ACHN (cell line): ENCODE measurements at regions not wholly inside any gene's neighbourhood (a gene's known extent, or its start where the extent isn't known, plus 50 kb on each side); places are given as distances from the start of the nearest gene placed in this dataset.

ENCODE experiments used
- DNase-seq: peaks from one replicate; pipeline ENCODE4 v3.0.0-alpha.2; 2015
- in situ Hi-C: cut with HindIII; loops from 2 replicates; pipeline ENCODE4 v1.10.0; 2017; ENCODE audit warnings: low sequenced_read_pairs, low pct_ligation_motif_present, low pct_unique_long_range_greater_than_20kb

DNA sequence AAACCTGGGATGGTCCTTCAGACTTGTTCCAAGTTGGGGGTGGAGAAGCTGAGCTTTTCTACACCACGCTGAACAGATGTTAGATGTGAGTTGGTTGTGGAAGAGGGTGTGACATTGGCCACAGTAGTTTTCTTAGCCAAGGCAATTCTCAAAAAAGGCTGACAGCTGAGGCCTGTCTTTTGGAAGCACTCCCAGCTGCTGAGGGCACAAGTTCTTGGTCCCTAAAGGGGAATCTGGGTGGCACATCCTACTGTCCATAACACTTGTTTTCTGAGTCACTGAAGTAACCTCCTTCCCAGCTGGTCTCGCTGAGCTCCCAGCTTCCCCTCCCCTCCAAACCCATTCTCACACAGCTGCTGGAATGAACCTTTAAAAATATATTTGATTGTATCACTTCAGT is 375.7 kb upstream of the KIRREL3 start:
- DNase-seq: no peak
- in situ Hi-C loops: no loop called here

DNA sequence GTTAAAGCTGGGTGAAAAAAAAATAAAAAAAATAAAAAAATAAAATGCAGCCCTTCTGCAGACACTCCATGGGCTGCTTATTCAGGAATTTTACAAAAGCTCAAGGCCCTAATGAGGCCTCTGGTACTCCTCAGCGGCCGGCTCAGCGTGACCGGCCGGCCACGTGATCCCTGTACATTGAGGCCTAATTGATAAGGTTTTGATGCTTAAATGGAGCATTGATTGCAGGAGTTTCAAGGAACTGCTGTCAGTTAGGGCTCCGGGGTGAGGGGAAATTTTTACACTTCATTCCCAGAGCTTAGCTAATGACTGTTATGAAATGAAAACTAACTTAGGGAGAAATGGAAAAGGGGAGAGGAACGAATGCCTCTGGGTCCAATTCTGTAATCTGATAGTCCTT is 368.8 kb upstream of the KIRREL3 start:
- DNase-seq: no peak
- in situ Hi-C loops: no loop called here

DNA sequence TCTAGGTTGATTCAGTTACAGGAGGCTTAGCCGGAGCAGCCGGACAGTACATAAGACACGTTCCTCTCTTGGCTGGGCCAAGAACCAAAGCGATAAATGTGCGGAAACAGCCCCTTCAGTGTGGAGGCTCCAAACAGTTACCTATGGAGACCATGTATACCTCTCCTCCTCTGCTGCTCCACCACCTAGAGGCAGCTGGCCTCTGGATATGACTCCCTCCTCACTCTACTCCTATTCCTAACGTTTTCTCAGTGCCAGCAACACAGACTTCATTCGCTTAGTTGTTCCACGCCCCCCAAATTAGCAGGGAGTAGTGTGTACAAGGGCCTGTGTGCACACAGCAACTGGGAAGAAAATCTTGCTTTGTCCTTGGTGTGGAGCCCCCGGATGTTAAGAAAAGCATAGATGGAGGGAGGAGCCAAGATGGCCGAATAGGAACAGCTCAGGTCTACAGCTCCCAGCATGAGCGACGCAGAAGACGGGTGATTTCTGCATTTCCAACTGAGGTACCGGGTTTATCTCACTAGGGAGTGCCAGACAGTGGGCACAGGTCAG is 362.3 kb upstream of the KIRREL3 start:
- DNase-seq: no peak
- in situ Hi-C loops: no loop called here

DNA sequence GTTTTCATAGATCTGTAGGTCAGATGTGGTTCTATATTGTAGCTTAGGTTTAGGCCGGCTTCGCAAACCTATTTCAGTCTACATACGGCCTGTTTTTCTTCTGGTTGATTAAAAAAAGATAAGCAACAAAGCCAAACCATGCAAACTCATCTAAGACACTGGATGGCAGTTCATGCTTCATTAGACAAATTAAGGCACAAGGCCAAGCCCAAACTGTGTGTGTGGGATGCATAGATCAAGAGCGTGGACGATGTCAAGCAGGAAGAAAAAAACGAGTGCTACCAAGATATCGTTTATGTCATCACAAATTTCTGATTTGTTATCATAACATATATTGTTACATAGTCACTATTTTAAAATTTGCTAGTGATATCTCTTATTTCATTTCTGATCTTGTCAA is 357.6 kb upstream of the KIRREL3 start:
- in situ Hi-C loops: no loop called here
- no peak for DNase-seq

DNA sequence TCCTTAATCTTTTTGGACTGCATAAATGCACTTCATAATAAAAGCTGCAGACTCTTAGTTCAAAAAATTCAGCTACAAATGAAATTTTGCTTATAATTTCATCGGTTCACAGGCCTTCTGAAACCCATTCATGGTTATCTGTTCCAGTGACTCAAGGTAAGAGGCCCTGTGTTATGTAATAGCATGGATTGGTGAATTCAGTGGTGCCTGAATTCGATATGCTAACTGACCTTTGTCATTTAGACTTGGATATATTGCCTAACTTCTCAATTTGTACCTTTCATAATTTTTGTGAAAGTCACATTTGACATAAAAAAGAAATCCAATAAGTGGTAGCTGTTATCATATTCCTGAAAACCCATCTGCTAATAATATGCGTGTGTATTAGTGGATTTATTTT is 349.9 kb upstream of the KIRREL3 start:
- in situ Hi-C loops: no loop called here
- no peak for DNase-seq

DNA sequence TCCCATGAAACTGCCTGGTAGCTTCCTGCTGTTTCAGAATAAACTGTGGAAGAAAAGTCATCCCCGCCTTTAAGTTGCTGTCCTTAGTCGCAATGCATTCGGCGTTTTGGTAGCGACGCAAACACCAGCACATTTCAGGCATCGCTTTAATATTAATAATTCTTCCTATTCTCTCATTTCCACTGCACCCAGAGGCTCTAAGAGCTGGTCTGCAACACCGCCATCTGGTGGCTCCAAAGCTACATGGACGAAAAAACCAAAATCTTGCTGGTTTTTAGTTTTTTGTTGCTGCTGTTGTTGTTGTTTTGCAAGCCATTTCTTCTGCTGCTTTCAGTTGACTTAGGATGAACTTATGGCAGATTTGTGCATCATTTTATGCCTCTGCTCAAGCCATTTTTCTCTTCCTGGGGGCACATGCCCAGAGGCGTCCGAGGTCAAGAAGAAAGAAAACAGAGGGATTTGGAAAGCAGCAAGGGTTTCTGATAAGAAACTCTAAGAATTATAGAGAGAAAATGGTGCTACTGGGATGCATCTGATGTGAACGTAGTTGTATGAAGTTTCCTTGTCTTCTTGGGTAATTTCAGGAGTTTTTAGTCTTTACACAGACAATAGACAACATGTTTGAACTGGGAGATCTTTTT is 345.4 kb upstream of the KIRREL3 start:
- peak; percentile 18 for DNase-seq
- in situ Hi-C loops: no loop called here

DNA sequence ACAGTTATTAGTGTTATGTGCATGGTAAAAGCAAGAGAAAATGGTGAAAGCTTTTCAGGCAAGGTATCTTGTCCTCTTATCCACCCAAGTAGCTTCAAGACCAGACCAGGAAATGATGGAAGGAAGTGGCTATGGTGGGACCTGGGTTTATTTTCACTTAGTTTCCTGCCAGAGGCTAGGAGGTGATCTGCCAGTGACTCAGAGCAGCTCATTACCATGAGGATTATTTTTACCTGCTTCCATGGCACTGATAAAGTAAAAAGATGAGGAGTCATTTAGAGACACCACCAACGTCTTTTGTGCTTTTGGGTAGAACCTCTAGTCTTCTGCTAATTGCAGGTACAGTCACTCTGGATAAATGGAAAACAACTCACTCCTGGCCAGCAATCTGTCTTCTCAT is 339.9 kb upstream of the KIRREL3 start:
- no peak for DNase-seq
- in situ Hi-C loops: no loop called here

DNA sequence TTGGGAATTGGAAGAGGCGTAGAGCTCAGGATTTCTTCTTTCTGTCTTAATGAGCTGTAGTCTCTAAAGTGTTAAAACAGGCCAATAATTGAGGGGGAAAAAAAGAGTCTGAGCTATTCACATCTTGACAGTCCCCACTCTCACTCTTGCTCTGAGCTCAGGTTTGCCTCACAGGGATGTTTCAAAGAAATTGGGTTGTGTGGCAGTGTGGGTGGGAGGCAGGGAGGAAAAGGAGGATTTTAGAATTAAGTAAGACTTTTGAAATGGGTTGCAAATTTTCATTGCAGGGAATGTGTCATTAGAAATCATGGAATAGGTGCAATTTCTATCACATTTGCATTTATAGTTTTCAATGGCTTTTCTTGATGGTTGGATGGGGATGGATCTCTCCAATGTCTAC is 338.8 kb upstream of the KIRREL3 start:
- in situ Hi-C loops: no loop called here
- no peak for DNase-seq

DNA sequence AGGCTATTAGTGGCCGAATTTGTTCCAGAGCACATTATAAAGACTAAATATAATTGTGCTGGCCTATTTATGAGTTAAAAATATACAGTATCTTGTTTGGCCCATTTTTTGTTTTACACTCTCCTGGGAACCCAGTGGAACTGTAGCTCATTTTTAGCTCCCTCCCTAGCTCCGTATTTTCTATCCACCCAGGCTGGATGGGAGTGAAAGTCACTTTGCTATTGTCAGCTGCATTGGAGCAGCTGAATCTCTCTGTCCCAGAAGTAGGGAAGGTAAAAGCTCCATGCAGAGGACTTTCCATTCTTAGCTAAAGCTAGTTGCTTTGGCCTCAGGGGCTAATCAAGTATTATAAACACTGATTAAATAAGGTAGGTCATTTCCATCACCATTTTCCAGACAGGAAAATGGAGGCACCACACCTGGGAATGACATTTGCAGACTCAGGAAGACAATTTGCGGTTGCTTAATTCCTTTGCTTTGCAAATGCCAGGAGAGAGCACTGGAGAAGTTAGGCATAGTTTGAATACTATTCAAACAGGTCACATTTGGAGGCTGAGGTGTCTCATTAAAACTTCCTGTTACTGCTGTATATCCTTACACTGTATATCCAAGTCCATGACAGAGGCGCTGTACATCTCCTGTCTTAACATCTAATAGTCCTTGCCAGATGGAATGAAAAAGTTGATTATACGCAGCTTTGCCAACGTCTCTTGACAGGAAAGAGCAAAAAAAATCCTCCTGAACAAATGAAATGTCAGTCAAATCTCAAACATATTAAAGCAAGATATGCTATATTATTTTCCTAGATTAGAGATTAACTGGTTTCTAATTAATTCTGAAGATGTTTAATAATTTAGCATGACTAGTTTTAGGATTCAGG is 338.1 kb upstream of the KIRREL3 start:
- in situ Hi-C loops: no loop called here
- DNase-seq: no peak

DNA sequence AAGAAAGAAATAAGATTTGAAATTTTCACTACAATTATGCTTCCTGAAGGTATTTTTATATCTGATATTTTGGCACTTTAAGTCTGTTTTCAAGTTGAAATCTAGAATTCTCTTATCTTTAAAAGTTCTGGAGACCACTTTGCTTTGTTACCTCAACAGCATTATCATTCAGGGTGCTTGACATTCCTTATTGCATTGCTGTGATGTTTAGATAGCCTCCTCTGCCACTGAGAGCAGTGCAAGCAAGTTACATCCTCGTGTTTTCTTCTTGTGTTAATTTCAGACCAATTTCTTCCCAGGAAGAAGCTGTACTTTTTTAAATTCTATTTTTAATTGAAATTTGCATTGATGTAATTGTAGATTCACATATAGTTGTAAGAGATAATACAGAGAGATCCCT is 333.9 kb upstream of the KIRREL3 start:
- in situ Hi-C loops: no loop called here
- no peak for DNase-seq

DNA sequence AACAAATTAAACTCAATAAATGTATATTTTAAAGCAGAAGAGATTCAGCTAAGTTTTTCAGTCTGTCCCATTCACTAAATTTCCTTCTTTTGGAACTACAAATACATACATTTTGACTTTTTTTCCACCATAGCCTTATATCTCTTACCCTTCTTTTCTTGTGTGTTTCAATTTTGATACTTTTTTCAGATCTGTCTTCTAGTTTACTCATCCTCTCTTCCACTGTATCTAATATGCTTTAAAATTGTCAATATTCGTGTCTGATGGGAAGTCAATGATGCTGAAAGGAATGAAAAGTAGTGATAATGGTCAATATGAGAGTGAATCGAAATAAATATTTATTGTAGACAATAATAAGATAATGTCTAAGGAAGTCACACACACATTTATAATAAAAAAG is 332.3 kb upstream of the KIRREL3 start:
- in situ Hi-C loops: no loop called here

DNA sequence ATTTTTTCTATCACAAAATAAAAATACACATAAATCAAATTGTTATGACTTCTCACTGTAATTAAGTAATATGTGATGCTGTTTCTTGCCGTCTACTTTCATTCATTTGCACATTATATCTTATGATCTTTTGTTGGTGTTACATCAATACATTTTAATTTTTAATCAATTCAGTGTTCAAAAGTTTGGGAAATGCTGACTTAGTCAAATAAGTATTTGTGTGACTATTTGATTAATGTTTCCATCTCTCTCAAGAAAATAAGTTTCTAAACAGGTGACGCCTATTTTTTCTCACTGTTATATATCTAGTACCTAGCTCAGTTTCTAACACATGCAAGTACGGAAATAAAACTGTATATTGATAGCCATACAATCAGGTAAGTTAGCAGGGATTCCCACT is 329.5 kb upstream of the KIRREL3 start:
- in situ Hi-C loops: no loop called here
- DNase-seq: no peak

More for the DNA sequence above, 332.3 kb upstream of the KIRREL3 start:
- no peak for DNase-seq

DNA sequence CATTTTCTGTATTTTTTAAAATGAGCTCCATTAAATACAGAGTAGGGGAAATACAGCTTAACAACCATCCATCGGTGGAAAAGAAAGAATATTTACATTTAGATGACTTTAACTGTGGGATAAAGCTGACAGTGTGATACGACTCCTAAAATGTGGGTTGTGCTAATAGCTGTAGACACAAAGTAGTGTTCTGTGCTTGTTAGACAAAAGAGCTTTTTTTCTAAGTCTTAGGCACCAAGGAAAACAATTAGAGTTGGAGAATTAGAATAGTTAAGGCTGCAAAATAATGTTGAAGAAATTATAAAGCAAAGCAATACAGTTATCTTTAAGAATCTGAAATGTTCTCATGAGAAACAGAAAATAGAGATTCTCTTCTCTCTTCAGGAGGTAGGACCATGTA is 307.7 kb upstream of the KIRREL3 start:
- no peak for DNase-seq
- in situ Hi-C loops: no loop called here

DNA sequence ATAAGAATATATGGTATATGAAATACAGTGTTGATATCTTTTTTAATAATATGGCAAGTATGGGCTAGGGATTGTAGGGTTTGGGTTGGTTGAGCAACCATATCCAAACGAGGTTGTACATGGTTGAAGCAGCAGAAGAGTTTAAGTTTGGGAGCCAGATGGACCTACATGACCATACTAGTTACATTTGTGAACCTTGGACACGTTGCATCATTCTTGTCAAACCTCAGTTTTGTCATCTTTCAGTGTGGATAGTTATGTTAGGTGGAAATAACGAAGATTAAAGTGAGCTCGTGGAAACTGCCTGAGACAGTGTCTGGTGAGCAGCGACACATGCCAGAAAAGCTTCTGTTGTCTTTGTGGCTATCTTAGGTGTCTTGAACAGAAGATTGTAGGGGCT is 307.1 kb upstream of the KIRREL3 start:
- DNase-seq: no peak
- in situ Hi-C loops: no loop called here

DNA sequence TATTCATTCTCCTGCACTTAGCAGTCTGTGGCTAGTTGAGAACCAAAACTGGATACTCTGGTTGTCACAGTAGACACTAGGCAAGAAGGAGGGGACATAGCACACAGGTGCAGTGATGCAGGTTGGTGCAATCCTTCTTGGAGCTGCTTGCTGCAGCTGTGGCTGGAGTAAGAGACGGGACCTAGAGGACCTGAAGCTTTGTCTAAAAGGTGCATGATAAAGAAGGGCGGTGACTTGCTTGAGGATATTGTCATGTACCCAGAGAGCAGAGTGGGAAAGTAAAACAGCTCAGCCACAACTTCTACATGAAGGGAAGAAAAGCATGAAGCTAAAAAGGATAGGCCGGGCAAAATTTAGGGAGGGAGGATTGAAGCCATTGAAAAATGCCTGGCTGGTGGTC is 304.1 kb upstream of the KIRREL3 start:
- in situ Hi-C loops: no loop called here
- DNase-seq: no peak

DNA sequence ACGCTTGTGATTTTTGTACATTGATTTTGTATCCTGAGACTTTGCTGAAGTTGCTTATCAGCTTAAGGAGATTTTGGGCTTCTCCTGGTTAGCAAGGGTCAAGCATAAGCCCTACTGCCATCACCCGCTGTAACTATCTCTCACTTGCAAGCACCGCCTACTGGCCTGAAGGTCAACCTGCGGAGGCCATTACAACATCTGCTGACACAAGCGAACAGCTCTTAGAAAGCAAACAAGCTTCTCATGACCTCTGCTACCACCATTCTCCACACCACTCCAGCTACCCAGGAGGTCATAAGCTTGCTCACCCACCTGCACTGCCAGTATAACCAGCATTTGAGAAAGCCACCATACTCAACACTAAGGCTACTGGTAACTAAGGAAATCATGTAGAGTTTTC is 288.4 kb upstream of the KIRREL3 start:
- in situ Hi-C loops: no loop called here
- DNase-seq: no peak

DNA sequence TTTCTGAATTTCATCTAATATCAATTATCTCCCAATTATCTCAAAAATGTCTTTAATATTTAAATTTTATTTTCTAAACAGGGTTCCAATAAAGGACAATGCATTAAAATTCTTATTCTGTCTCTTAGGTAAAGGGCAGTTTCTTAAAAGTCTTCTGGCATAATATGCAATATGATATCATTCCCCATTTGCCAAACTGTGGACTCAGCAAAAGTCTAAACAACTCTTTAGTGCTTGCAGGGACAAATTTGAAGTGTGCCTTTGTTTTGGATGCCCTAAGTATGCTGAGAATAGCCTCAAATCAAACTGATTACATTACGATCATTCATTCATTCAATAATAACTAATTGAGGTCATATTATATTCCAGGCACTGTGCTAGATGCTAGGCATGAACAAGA is 281.0 kb upstream of the KIRREL3 start:
- DNase-seq: no peak
- in situ Hi-C loops: no loop called here

DNA sequence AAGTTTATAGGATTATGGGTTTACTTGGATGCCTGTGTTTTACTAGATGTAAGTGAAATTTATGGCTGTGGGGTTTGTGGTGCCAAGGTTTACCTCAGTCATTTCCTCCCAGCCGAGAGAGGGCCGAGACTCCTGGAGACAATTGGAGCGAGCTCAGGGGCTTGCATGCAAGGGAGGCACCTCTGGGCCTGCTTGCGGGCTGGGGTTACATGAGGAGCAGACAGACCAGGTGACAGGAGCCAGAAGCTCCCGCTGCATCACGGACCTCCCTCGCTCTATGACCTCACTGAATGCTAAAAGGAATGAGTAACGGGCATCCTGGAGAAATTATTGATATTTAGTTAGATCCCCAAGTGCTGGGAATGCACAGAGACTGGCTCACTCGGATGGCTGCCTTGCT is 275.2 kb upstream of the KIRREL3 start:
- no peak for DNase-seq
- in situ Hi-C loops: no loop called here

DNA sequence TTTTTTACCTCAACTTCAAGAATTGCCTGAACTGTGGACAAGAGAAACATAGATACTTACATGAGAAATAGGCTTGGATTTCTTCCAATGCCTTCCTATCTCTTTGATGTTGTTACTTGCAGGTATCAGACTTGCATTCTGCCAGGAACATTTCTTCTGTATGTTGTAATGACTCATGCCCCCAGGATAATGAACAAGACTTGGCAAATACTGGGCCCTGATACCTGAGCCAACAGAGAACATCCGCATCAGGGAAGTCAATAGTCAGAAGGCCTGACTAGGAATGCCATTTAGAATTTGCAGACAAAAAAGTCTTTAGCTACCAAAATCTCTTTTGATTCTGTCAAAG is 273.7 kb upstream of the KIRREL3 start:
- in situ Hi-C loops: no loop called here
- no peak for DNase-seq
